Parathyroid adenoma (tissue), 2 donors: ENCODE measurements at regions not wholly inside any gene's neighbourhood (a gene's known extent, or its start where the extent isn't known, plus 50 kb on each side); places are given as distances from the start of the nearest gene placed in this dataset.

Experiments
- H2AFZ ChIP-seq: fragments of 300-600 bp; sonication (generic); one replicate; pipeline ENCODE4 v1.7.0; 2017; ENCODE audit warnings: antibody characterized with exemption, mild to moderate bottlenecking
- H3K27ac ChIP-seq: fragments of 300-600 bp; sonication (generic); one replicate; pipeline ENCODE4 v1.7.0; 2017
- H3K27me3 ChIP-seq: fragments of 300-600 bp; sonication (generic); one replicate; pipeline ENCODE4 v1.7.0; 2017; ENCODE audit warnings: low read length; ENCODE audit not compliant: control insufficient read depth, insufficient read depth
- H3K36me3 ChIP-seq: fragments of 300-600 bp; sonication (generic); one replicate; pipeline ENCODE4 v1.7.0; 2017; ENCODE audit warnings: low read length; ENCODE audit not compliant: control insufficient read depth, insufficient read depth
- H3K4me1 ChIP-seq: fragments of 300-600 bp; sonication (generic); one replicate; pipeline ENCODE4 v1.7.0; 2017; ENCODE audit warnings: control low read depth
- H3K4me2 ChIP-seq: fragments of 300-600 bp; sonication (generic); one replicate; pipeline ENCODE4 v1.7.0; 2017; ENCODE audit warnings: low read length
- H3K4me3 ChIP-seq: fragments of 300-600 bp; sonication (generic); one replicate; pipeline ENCODE4 v1.7.0; 2017; ENCODE audit warnings: low read depth, low read length
- H3K79me2 ChIP-seq: fragments of 300-600 bp; sonication (generic); one replicate; pipeline ENCODE4 v1.7.0; 2017; ENCODE audit warnings: control low read depth
- H3K9ac ChIP-seq: fragments of 300-600 bp; sonication (generic); one replicate; pipeline ENCODE4 v1.7.0; 2017; ENCODE audit warnings: mild to moderate bottlenecking
- H3K9me3 ChIP-seq: fragments of 300-600 bp; sonication (generic); one replicate; pipeline ENCODE4 v1.7.0; 2017; ENCODE audit warnings: low read length; ENCODE audit not compliant: control insufficient read depth
- CTCF ChIP-seq: fragments of 300-600 bp; sonication (generic); IDR thresholded peaks from one replicate; pipeline ENCODE4 v1.7.0; 2017; ENCODE audit warnings: antibody characterized with exemption, mild to moderate bottlenecking
- donor health status: primary hyperparathyroidism.

- H3K4me1 ChIP-seq = no peaks in the 10 kb centered on the region
- no peaks in the 10 kb centered on the region for H3K79me2 ChIP-seq
- H2AFZ ChIP-seq = no peak overlapping the region
- H3K9me3 ChIP-seq = no peaks in the 10 kb centered on the region
- H3K9ac ChIP-seq = no peak overlapping the region
- no peak overlapping the region for H3K27ac ChIP-seq
- no peaks in the 10 kb centered on the region for H3K27me3 ChIP-seq
- no peak overlapping the region for H3K4me3 ChIP-seq
- H3K36me3 ChIP-seq = no peaks in the 10 kb centered on the region
- H3K4me2 ChIP-seq = no peak overlapping the region
- no peak for TF ChIP-seq CTCF
These were observed 69.5 kb upstream of the ZC3H12C start for GRCh38 chr11:110023711-110024110.

- H3K79me2 ChIP-seq = no peaks in the 10 kb centered on the region
- no peak overlapping the region for H2AFZ ChIP-seq
- no peak overlapping the region for H3K4me3 ChIP-seq
- H3K27me3 ChIP-seq = no peaks in the 10 kb centered on the region
- H3K4me2 ChIP-seq = no peak overlapping the region
- H3K9me3 ChIP-seq = no peaks in the 10 kb centered on the region
- TF ChIP-seq CTCF = no peak
- H3K4me1 ChIP-seq = no peaks in the 10 kb centered on the region
- H3K9ac ChIP-seq = no peak overlapping the region
- no peaks in the 10 kb centered on the region for H3K36me3 ChIP-seq
- H3K27ac ChIP-seq = no peak overlapping the region
These were observed 66.2 kb upstream of the ZC3H12C start for GRCh38 chr11:110026858-110027626.

DNA sequence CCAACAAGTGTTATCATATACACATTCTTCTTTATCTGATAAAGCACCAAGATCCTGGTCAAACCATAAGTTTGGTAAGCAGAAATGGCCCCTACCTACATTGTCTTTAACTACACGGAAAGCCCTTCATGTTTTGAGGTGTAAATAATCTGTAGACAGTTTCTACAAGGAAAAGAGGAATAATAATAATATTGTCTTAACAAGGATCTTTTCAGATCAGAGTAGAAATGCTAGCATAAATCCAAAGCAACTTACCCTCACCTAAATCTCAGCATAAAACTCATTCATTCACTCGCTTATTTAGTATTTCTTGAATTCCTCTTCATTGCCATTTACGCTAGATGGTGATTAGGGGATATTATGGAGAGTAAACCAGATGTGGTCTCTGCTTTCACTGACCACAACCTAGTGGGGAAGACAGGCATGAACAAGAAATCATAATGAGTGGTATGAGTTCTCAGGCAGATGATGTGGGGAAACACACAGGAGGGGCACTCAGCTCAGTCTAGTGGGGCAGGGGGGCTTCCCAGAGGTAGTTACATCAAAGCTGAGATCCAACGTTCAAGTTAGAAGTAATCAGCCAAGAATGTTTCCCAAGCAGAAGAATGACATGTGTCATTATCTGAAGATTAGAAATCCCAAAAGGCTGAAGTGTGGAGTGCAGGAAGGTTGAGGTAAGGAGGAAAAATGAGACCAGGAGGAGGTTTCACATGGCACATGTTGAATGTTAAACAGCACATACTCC lies 65.4 kb upstream of the ZC3H12C start:
- Histone ChIP-seq H3K9ac (no peak overlapping the region), H3K79me2 (no peaks in the 10 kb centered on the region), H2AFZ (no peak overlapping the region), H3K4me1 (no peaks in the 10 kb centered on the region), H3K27me3 (no peaks in the 10 kb centered on the region), H3K4me2 (no peak overlapping the region), H3K9me3 (no peaks in the 10 kb centered on the region), H3K36me3 (no peaks in the 10 kb centered on the region), H3K27ac (no peak overlapping the region), H3K4me3 (no peak overlapping the region)
- no peak for TF ChIP-seq CTCF

DNA sequence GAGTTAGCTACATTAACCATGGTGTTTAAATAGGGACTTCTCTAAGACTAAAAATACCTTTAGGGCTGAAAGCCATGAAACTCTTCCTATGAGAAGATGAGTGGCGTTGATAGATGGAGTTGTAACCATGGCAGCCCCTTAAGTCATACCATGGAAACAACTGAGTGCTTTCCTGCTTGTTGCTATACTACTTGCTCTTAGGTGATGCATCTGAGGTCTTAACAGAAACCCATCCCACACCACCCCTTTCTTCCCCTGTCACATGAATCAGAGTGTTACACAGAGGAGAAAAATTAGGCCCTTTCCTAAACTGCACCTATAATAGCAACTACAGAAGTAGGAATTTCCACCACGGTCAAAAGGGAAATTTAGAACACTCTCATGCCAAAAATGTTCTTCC lies 64.3 kb upstream of the ZC3H12C start:
- Histone ChIP-seq H3K4me2 (no peak overlapping the region), H3K27me3 (no peaks in the 10 kb centered on the region), H3K4me1 (no peaks in the 10 kb centered on the region), H2AFZ (no peak overlapping the region), H3K79me2 (no peaks in the 10 kb centered on the region), H3K9me3 (no peaks in the 10 kb centered on the region), H3K36me3 (no peaks in the 10 kb centered on the region), H3K9ac (no peak overlapping the region), H3K4me3 (no peak overlapping the region), H3K27ac (no peak overlapping the region)
- TF ChIP-seq CTCF = no peak
